ENCODE measurements at regions not wholly inside any gene's neighbourhood (a gene's known extent, or its start where the extent isn't known, plus 50 kb on each side); places are given as distances from the start of the nearest gene placed in this dataset.

DNA sequence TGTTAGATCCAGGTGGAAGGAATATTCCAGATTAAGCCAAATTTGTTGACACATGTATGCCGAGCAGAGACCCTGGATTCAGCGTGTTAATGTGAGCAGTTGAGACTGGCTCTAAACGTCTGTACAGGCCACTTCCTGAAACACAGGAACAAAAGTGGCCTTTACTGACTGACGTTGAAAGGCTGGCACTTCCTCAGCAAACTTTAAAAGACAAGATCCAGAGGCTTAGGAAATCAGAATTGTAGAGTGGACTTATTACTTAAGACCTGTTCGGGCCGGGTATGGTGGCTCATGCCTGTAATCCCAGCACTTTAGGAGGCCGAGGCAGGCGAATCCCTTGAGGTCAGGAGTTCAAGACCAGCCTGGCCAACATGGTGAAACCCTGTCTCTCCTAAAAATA is 125.7 kb upstream of the ARID1B start:
- H3K4me3 ChIP-seq, result no peak overlapping the region
- 58% methylated on average over 7 of the region's 8 CpGs for WGBS (ENCODE audit: missing lambda C conversion rate)
- no peak for TF ChIP-seq RNF2 (IDR thresholded peaks at IDR 0.05; ENCODE audit: borderline replicate concordance, low read depth)
- TF ChIP-seq, protein P1, sequence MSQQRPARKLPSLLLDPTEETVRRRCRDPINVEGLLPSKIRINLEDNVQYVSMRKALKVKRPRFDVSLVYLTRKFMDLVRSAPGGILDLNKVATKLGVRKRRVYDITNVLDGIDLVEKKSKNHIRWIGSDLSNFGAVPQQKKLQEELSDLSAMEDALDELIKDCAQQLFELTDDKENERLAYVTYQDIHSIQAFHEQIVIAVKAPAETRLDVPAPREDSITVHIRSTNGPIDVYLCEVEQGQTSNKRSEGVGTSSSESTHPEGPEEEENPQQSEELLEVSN (IDR thresholded peaks at IDR 0.05; ENCODE audit: borderline replicate concordance, low read depth), result no peak
- no peak for TF ChIP-seq TFCP2L1 (CRISPR knock-in tag; IDR thresholded peaks at IDR 0.05)
- TF ChIP-seq POLR2A (IDR thresholded peaks at IDR 0.05; ENCODE audit: low read length), result no peak
- TF ChIP-seq HOXA7 (CRISPR knock-in tag; IDR thresholded peaks at IDR 0.05), result no peak
- no peak for TF ChIP-seq BHLHE40 (IDR thresholded peaks at IDR 0.05; ENCODE audit: low read depth, low read length)
- TF ChIP-seq POLR2AphosphoS2 (conservative IDR thresholded peaks at IDR 0.05; ENCODE audit: low read length), result no peak
- no peak for TF ChIP-seq FOSB (CRISPR knock-in tag; IDR thresholded peaks at IDR 0.05)
- TF ChIP-seq, protein P2, sequence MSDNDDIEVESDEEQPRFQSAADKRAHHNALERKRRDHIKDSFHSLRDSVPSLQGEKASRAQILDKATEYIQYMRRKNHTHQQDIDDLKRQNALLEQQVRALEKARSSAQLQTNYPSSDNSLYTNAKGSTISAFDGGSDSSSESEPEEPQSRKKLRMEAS (IDR thresholded peaks at IDR 0.05), result no peak
- TF ChIP-seq CHD4 (IDR thresholded peaks at IDR 0.05; ENCODE audit: borderline replicate concordance), result no peak
- TF ChIP-seq CHD2 (IDR thresholded peaks at IDR 0.05; ENCODE audit: low read length, partially characterized antibody), result no peak
- TF ChIP-seq KDM1A (IDR thresholded peaks at IDR 0.05; ENCODE audit: low read depth), result no peak
- no peak for TF ChIP-seq NR3C1 (IDR thresholded peaks at IDR 0.05)
- no peak for TF ChIP-seq EP300 (IDR thresholded peaks at IDR 0.05)
- no peak for TF ChIP-seq MAZ (IDR thresholded peaks at IDR 0.05; ENCODE audit: borderline replicate concordance, low read depth, low read length)
- TF ChIP-seq JUNB (IDR thresholded peaks at IDR 0.05), result no peak
- TF ChIP-seq RFX5 (IDR thresholded peaks at IDR 0.05), result no peak
- no peak overlapping the region for H3K27ac ChIP-seq
- H3K4me1 ChIP-seq, result no peaks in the 10 kb centered on the region
- H3K4me2 ChIP-seq, result no peak overlapping the region
- no peak for DNase-seq (ENCODE audit: low read depth in 1 of 2, low spot score in 1 of 2)
- POLR2A ChIA-PET, result no interaction called here
- H3K9me3 ChIP-seq, result no peaks in the 10 kb centered on the region
- no peak for ATAC-seq
- CTCF ChIA-PET, result no interaction called here
- FAIRE-seq, result no peak

DNA sequence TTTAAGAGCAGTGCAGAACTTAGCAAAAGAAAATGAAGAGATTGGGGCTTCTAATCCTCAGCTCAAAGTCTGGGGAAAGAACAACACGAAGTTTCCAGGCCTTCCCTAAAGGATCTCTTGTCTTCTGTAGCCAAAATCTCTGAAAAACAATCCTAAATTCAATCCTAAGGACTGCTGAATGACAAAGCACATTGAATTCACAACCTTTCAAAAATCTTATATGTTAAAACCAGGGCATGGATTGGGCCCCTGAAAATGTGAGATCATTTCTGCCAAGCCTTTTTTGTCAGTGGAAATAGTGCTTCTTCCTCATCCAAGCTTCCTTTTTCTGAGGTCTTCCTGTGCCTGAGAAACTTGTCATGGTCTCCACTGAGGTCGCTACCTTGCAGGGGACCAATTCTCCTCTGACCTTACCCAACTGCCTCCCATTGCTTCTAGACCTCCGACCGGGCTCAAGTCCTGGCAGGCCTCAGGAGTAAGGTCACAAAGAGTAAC is 126.2 kb upstream of the ARID1B start:
- Histone ChIP-seq H3K27ac (no peak overlapping the region), H3K4me2 (no peak overlapping the region), H3K4me1 (no peaks in the 10 kb centered on the region), H3K4me3 (no peak overlapping the region), H3K9me3 (no peaks in the 10 kb centered on the region)
- TF ChIP-seq CHD2 (IDR thresholded peaks at IDR 0.05; ENCODE audit: low read length, partially characterized antibody) (no peak), RNF2 (IDR thresholded peaks at IDR 0.05; ENCODE audit: borderline replicate concordance, low read depth) (no peak), CBX2 (IDR thresholded peaks at IDR 0.05; ENCODE audit: borderline replicate concordance, low read depth) (no peak), NR3C1 (IDR thresholded peaks at IDR 0.05) (no peak), EHMT2 (IDR thresholded peaks at IDR 0.05; ENCODE audit: low read depth) (no peak), FOXS1 (CRISPR knock-in tag; IDR thresholded peaks at IDR 0.05) (no peak), EP300 (IDR thresholded peaks at IDR 0.05) (no peak), TP53 (CRISPR knock-in tag; IDR thresholded peaks at IDR 0.05) (no peak), BHLHE40 (IDR thresholded peaks at IDR 0.05; ENCODE audit: low read depth, low read length) (no peak), EHF (CRISPR knock-in tag; IDR thresholded peaks at IDR 0.05) (no peak), HEYL (CRISPR knock-in tag; IDR thresholded peaks at IDR 0.05) (no peak), RCOR1 (IDR thresholded peaks at IDR 0.05; ENCODE audit: low read depth, low read length) (no peak), KDM5A (IDR thresholded peaks at IDR 0.05) (no peak)
- TF ChIP-seq, protein P3, sequence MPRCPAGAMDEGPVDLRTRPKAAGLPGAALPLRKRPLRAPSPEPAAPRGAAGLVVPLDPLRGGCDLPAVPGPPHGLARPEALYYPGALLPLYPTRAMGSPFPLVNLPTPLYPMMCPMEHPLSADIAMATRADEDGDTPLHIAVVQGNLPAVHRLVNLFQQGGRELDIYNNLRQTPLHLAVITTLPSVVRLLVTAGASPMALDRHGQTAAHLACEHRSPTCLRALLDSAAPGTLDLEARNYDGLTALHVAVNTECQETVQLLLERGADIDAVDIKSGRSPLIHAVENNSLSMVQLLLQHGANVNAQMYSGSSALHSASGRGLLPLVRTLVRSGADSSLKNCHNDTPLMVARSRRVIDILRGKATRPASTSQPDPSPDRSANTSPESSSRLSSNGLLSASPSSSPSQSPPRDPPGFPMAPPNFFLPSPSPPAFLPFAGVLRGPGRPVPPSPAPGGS (IDR thresholded peaks at IDR 0.05), result no peak
- TF ChIP-seq, protein P4, sequence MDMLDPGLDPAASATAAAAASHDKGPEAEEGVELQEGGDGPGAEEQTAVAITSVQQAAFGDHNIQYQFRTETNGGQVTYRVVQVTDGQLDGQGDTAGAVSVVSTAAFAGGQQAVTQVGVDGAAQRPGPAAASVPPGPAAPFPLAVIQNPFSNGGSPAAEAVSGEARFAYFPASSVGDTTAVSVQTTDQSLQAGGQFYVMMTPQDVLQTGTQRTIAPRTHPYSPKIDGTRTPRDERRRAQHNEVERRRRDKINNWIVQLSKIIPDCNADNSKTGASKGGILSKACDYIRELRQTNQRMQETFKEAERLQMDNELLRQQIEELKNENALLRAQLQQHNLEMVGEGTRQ (IDR thresholded peaks at IDR 0.05), result no peak
- TF ChIP-seq, protein P5, sequence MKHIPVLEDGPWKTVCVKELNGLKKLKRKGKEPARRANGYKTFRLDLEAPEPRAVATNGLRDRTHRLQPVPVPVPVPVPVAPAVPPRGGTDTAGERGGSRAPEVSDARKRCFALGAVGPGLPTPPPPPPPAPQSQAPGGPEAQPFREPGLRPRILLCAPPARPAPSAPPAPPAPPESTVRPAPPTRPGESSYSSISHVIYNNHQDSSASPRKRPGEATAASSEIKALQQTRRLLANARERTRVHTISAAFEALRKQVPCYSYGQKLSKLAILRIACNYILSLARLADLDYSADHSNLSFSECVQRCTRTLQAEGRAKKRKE (CRISPR knock-in tag; IDR thresholded peaks at IDR 0.05; ENCODE audit: low read depth), result no peak
- TF ChIP-seq, protein P6, sequence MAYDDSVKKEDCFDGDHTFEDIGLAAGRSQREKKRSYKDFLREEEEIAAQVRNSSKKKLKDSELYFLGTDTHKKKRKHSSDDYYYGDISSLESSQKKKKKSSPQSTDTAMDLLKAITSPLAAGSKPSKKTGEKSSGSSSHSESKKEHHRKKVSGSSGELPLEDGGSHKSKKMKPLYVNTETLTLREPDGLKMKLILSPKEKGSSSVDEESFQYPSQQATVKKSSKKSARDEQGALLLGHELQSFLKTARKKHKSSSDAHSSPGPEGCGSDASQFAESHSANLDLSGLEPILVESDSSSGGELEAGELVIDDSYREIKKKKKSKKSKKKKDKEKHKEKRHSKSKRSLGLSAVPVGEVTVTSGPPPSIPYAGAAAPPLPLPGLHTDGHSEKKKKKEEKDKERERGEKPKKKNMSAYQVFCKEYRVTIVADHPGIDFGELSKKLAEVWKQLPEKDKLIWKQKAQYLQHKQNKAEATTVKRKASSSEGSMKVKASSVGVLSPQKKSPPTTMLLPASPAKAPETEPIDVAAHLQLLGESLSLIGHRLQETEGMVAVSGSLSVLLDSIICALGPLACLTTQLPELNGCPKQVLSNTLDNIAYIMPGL (CRISPR knock-in tag; IDR thresholded peaks at IDR 0.05; ENCODE audit: borderline replicate concordance), result no peak
- DNase-seq (ENCODE audit: low read depth in 1 of 2, low spot score in 1 of 2) (no peak), ATAC-seq (no peak), FAIRE-seq (no peak)
- ChIA-PET POLR2A (no interaction called here), CTCF (no interaction called here)
- WGBS (ENCODE audit: missing lambda C conversion rate), result 56% methylated on average over 4 of the region's 4 CpGs

Measured in A549 (cell line).